Stimulated activated naive CD4-positive, alpha-beta T cell (primary cell): ENCODE measurements at regions not wholly inside any gene's neighbourhood (a gene's known extent, or its start where the extent isn't known, plus 50 kb on each side); places are given as distances from the start of the nearest gene placed in this dataset.
"Not testable (repeated sequence)": the region's sequence is repeated elsewhere in the genome, so short reads cannot be mapped to it uniquely, and the experiment has no call there.

ENCODE experiments used
- DNase-seq, 6 experiments: peaks; one replicate each; lab custom pipeline; 2025; lab: John Stamatoyannopoulos, UW

DNA sequence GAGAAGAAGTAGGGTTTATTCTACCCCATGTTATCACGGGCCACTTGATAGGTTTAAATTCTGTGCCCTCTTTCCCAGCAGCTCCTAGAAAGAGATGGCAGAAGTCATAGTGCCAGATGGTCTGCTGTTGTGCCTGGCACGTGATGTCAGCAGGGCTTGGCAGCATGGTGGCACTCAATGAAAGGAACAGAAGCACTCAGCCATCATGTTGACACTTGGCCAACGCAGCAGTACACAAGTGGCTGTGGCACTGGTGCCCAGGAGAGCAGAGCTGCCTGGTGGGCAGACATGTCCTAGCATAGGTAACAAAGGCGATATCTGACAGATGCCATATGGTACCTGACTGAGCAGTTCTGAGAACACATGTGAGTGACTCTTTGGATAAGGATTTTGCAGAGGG, 796.4 kb upstream of the ACO1 start:
- no peak for DNase-seq

DNA sequence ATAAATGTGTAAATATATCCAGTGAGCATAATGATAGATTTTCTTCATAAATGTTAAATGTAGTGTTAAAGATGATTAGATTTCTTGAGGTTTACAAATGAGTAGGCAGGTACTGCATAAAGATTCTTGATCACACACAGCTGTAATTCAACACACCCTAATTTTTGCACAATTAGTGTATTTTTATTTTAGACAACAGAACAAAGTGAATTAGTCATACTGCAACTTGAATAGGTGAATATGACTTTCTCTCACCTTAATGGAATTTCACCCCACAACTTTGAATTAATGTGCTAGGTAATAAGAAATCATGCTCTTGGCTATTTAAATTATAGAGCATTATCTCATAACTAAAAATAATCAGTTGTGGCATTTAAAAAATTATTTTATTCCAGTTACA, 795.7 kb upstream of the ACO1 start:
- no peak for DNase-seq

DNA sequence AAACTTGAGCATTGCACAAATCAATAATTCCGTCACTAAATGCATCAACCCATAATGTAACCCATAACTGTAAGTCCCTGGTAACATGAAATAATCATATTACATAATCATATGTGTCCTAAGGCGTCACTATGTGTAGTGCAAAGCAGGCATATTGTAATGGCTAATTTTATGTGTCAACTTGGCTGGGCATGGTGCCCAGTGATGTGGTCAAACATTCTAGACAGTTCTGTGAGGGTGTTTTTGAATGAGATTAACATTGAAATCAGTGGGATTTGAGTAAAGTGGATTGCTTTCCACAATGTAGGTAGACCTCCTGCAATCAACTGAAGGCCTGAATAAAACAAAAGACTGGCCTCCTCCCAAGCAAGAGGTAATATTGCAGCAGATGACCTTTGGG, 794.4 kb upstream of the ACO1 start:
- DNase-seq = no peak

DNA sequence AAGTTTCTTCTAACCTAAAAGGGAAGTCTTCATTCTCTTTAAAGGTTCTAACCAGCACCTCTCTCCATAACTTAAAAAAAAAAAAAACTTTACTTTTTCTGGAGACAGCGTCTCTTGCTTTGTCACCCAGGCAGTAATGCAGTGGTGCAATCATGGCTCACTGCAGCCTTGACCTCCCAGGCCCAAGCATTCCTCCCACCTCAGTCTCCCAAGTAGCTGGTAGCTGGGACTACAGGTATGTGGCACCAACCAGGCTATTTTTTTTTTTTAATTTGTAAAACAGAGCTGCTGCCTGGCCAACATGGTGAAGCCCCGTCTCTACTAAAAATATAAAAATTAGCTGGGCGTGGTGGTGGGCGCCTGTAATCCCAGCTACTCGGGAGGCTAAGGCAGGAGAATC, 787.4 kb upstream of the ACO1 start:
- DNase-seq = not testable (repeated sequence)

DNA sequence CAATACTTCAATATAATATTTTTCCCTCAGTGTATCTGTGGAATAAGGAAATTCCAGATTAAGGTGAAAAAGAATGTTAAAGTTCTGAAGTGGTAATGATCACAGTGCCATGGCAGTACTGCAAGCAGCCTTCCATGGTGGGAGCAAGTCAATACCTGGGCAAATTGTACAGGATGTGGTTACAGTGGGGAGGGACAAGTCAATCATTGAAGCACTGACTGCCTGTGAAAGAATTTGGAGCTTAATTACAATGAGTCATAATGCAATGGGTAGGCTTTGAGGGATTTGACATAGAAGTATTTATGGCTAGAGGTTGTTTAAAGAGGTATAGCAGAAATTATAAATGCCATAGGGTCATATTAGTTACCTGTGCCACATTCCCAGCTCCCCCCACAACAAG, 786.5 kb upstream of the ACO1 start:
- peak in 3 of 6 experiments; percentile 8 to 17 (median 9) for DNase-seq

DNA sequence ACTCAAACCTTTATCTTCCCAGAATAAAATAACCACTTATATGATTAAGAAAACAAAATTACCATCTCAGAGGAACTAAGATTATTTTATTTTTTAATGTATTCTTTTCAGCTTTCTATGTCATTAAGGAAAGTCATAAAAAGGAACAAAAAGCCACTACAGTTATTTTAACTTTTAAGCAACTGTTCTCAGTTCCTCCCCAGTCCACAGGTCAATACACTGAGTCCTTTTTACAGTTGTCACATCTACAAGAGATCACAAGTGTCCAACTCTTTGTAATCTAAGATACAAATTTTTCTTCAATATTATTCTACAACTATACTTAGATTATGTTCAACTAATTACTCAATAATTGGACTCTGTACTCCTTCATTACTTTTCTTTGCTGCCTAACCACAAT, 782.8 kb upstream of the ACO1 start:
- DNase-seq = no peak

DNA sequence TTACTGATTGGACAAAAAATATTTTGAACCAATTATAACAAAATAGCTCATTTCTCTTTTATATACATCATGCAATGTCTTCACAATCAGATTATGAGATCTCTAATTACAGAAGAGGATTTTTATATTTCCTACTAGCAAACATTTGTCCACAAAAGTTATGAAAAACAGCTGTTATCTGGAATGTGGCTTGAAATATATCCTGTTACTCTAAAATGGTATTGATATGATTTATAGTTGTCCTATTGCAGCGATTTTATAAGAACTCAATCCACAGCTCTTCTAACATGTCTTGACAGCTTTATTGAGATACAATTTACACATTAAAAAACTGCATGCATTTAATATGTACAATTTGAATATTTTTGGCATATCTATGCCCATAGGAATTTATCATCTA, 779.9 kb upstream of the ACO1 start:
- DNase-seq = no peak

DNA sequence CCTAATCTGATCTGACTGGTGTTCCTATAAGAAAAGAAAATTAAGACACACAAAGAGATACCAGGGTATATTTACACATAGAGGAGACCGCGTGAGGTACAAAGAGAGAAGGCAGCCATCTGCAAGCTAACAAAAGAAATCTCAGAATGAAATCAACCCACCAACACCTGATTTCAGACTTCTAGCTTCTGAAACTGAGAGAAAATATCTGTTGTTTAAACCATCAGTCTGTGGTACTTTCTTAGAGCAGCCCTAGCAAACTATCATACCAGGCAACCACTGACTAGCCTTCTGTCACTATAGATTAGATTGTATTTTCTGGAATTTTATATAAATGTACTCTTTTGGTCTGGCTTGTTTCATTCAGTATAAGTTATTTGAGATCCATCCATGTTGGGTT, 779.3 kb upstream of the ACO1 start:
- DNase-seq = no peak

DNA sequence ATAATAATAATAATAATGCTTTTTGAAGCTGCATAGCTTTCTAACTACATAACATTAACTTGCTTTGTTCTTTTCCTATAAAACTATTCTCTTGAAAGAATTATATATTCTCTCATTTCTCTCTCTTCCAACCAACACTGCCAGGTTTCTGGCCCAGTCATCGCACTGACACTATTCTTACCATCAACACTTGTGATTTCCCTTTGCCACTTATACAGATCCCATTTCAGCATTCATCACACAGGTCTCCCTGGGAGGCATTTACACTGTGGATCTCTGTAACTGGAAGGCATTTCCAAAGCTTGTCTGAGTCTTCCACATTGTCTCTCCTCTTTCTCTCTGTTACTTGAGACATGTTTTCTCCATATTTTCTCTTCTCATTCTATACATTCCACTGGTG, 777.8 kb upstream of the ACO1 start:
- no peak for DNase-seq

DNA sequence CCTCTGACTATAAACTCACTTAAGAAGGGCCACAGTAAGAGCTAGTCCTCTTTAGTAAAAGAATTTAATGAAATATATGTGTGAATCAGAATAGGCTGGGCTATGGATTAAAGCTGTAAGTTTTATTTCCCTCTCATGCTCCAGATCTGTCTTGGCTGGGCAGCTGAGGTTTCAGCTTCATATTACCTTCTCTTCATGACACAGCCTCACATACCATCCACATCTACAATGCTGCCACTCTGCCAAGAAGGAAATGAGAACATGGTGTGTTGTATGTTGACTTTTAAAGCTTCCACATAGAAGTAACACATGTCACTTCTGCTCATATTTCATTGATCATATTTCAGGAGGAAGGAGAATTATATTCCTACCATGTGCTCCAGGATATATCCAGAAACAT, 776.0 kb upstream of the ACO1 start:
- no peak for DNase-seq

DNA sequence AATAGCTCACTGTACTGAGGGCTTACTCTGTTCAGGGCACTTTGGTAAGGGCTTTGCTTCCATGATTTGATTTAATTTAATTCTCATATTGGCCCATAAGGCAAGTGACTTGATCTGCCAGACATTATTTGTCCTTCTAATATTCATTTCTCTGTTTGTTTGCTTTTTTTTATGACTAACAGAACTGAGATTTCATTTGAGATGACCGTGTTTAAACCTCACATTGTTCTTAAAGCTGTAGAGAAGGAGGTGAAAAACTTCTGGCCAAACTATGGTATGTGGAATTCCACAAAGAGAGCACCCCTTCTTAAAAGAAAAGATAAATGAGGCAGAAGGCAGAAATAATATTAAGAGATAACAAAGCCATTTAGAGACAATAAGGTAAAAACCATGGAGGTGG, 775.6 kb upstream of the ACO1 start:
- DNase-seq = no peak

DNA sequence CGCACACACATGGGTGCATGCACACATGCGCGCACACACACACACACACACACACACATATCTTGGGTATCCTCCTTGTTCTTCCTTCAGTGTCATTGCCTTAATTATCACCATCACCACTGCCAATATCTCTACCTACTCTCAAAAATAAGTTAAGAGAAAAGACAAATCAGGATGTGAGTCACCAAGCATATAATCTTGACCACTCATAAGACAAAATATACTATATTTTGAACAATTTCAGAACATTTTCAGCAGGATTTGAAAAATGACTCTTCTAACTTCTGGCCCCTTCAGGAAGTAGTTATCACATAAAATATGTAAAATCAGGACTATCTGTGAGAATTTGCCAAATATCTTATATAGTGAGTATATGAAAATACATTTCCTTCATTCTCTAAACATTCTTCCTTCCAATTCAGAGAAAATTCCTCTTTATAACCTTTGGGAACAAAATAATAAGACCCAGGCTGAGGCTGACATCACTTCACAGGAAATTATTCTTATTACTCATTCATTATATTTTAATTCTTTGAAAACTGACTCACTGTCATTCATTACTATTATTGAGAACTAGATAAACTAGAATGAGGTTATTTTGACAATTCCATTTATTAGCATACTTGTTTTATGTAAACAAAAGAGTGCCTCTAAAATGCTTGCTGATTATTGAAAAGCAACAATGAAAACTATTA, 772.0 kb upstream of the ACO1 start:
- DNase-seq = no peak

DNA sequence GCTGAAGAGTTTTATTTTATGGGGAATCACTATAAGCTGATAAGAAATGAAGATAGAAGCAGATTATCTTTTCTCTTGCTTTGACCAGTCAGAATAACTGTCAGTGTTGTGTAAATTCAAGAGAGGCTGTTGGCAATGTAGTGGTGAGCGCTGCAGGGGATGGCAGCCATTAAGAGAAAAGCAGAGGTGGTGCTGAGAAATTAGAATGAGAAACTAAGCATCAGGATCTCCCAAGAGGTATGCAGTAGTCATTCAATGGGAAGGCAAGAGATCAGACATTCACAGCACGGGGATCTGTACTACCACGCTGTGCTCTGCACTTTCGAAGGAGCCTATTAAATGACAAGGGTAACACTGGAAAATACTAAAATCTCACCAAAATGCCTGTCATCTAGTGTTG, 768.5 kb upstream of the ACO1 start:
- no peak for DNase-seq

DNA sequence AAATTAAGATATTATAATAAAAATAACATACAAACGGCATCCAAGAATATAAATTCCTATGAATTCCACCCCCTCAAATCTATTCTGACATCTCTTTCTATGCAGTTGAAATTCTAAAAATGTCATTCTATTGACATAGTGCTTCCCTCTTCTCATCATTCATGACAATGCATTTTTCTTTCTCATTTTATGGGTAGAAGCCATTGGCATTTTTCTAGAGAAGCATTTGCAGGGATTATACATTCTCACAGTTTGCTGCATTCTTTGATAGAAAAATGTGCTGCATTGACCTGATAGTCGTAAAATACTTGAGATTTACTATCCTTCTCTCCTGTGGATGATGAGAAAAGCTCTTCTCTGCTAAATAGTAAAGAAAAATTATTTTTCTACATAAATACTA, 760.9 kb upstream of the ACO1 start:
- DNase-seq = no peak

DNA sequence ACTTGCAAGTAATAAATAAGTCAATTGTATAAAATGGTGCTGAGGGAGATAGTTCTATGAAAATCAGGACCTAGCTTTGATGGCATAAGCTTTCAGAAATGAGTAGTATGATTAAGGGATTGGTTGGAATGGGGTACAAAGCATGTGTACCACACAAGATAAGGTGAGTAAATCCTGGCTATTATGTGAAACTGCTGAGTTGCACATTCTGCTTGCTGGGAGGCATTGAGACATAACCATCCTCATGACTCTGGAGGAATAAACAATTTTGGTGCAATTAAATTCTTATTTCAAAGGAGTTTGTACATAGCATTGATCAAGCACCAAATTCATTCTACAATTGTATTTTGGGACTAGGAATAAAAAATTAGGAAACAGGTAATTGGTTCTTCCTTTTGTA, 755.2 kb upstream of the ACO1 start:
- DNase-seq = no peak

DNA sequence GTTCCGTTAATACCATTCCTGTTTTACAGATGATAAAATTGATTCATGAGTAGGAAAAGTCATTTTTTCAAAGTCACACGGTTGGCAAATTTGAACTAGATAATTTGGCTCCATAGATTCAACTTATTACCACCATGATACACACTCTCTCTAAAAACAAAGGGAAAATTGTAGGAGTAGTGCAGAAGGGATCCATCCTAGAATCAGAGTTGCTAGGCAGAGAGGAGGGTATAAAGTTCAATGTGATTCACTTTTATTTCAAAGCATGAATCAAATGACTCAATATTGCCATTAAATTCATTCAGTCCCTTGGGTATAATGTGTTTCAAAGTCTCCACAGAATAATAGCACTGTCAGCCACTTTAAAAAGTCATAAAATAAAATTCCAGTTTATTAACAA, 747.2 kb upstream of the ACO1 start:
- no peak for DNase-seq

DNA sequence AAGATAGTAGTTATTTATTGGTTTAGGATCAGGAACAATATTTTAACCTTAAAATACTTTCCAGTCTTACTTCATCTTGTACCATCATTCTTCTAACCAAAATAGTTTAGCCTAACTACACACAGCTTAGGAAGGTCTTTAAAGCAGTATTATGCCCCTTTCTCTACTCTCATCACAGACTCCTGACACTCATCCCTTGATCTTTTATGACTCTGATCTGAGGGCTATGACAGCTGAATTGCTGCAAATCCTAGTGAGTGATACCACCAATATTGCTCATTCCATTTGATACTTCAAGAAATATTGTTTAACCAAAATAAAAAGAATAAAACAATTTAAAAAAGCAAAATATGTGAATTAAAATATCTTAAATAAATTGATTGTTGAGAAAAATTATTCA, 746.6 kb upstream of the ACO1 start:
- no peak for DNase-seq

DNA sequence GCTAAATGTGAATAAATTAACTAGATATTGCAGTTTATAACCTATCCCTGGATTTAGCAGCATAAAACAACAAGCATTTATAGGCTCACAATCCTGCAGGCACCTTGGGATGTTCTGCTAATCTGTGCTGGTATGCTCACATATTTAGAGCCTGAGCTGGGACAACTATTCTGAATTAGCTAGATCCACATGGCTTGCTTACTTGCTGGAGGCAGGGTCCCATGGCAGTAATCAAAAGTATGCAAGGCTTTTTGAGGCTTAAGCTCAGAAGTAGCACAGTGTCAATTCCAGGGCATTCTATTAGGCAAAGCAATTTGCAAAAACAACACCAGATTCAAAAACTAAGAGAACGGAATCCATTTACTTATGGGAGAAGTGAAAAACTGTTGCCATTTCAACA, 745.0 kb upstream of the ACO1 start:
- no peak for DNase-seq

DNA sequence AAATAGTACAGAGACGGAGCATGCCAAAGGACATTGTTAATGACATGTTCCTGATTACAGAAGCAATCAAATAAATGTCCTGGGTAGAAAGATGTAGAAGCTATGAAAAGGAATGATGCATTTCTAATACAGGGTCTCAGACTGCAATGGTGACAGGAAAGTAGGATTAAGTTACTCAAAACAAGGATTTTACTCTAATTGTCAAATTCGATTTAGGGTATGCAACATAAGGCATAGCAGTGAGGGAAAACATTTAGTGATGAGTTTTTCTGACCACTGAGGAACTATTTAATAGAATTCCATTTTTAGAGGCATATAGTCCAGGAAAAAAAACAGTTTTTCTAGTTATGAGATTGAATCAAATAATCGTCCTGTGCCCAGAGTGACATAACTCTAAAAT, 715.1 kb upstream of the ACO1 start:
- no peak for DNase-seq

DNA sequence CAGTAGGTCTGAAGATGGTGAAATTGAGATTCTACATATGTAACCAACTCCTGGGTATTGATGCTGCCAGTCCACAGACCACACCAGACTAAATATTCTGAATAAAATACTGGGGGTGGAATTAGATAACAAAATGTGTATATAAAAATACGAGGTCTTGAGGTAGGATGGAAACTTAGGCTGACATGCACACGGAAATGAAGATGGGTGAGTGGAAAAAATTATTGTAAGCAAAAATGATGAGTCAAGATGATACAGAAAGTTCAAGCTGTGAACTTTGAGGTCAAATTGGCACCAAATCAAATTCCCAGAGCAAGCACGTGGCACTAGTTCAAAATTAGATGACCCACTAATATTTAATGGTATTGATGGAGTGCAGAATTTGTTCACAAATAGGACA, 713.4 kb upstream of the ACO1 start:
- no peak for DNase-seq

DNA sequence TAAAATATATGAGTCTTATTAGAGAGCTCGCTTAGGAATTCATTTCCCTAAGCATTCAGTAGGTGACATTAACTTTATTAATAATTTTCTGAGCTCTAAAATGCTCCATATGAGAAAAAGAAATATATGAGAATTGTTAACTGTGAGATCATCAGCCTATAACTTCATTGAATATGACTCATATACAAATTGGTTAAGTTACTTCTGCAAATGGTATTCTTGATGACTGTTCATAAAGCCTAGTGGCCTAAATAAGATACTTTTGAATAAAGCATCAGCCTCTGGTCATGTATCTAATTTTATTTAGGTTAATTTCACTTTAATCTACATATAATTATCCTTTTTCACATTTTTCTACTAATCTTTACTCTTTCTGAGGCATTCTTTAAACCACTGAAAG, 710.2 kb upstream of the ACO1 start:
- DNase-seq = no peak

DNA sequence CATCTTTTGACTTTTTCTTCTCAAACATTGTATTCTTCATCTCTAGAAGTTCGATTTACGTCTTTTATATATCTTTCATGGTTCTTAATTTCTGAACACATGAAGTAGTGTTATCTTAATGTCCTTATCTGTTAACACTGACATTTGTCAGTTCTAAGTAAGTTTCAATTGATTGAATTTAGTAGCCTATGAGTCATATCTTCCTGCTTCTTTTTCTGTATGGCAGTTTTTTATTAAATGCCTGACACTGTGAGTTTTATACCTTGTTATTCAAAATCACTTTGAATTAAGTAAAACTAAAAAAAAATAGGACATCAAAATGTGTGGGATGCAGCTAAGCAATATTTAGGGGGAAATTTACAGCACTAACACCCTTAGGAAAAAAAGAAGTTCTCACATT, 707.0 kb upstream of the ACO1 start:
- no peak for DNase-seq

DNA sequence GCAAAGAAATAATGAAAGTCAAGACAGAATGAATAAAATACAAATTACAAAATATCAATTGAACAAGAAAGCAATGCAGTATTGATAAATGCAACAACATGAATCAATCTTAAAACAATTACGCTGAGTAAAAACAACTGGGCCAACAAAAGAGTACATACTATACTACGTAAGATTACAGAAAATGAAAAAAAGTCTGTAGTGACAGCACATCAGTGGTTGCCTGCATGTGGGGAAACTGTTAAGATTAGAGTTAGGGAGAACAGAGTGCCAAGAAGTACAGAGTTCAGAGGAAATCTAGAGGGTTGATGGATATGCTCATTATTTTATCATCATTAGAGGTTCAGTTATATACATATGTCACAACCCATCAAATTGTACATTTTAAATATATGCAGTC, 706.6 kb upstream of the ACO1 start:
- no peak for DNase-seq

DNA sequence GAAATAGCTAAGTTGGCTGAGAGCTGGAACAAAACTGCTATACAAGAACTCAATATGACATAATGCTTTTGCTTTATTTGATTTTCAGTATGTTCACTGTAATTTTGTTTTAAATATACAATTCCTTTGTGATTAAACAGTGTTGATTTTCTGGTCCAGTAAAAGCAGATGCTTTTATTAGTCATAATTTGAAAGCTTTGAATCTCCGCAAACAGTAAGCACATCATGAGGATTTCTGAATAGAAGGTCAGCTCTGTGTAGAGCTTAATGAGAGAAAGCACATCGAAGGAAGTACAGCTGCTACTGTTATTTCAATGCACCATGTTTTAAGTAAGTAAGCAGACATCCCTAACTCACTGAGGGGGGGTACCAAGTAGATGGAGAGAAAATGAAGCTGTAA, 701.3 kb upstream of the ACO1 start:
- no peak for DNase-seq

DNA sequence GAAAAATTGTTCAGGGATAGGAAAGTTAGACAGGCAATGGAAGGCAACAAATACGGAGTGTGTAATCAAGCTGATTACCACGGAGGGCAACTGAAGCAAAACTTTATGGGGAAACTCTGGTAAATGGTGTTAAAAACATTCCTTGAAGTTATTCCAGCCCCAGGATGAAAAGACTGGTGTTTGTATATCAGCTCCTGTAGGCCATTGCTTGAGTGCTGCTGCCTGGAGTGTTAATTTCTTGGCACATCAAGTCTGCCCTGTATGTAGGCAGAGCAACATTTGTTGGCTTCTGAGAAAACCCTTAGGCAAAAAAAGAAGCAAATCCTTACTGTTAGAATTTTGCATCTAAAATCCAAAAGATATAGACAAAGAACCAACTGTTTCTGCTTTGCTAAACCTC, 686.5 kb upstream of the ACO1 start:
- DNase-seq = no peak
